ENCODE measurements at regions not wholly inside any gene's neighbourhood (a gene's known extent, or its start where the extent isn't known, plus 50 kb on each side); places are given as distances from the start of the nearest gene placed in this dataset.

GRCh38 chr18:38690626-38691025 lies 1125.0 kb upstream of the CELF4 start:
- DNase-seq (ENCODE audit: low read depth in 2 of 2) = no peak
- no peak for TF ChIP-seq CTCF (IDR thresholded peaks at IDR 0.05; ENCODE audit: low read depth, low read length)
- H3K4me3 ChIP-seq (replicated peaks in 1 of 2; ENCODE audit: low read depth in 2 of 2, low read length in 2 of 2) = no peak overlapping the region

- no peak overlapping the region for H3K4me3 ChIP-seq (replicated peaks in 1 of 2; ENCODE audit: low read depth in 2 of 2, low read length in 2 of 2)
- no peak for DNase-seq (ENCODE audit: low read depth in 2 of 2)
- TF ChIP-seq CTCF (IDR thresholded peaks at IDR 0.05; ENCODE audit: low read depth, low read length) = no peak
These were observed 1122.8 kb upstream of the CELF4 start for GRCh38 chr18:38688416-38688815.

- TF ChIP-seq CTCF (IDR thresholded peaks at IDR 0.05; ENCODE audit: low read depth, low read length) = no peak
- H3K4me3 ChIP-seq (replicated peaks in 1 of 2; ENCODE audit: low read depth in 2 of 2, low read length in 2 of 2) = no peak overlapping the region
- DNase-seq (ENCODE audit: low read depth in 2 of 2) = no peak
These were observed 1104.9 kb upstream of the CELF4 start for GRCh38 chr18:38670486-38670885.

- H3K4me3 ChIP-seq (replicated peaks in 1 of 2; ENCODE audit: low read depth in 2 of 2, low read length in 2 of 2) = no peak overlapping the region
- no peak for DNase-seq (ENCODE audit: low read depth in 2 of 2)
- no peak for TF ChIP-seq CTCF (IDR thresholded peaks at IDR 0.05; ENCODE audit: low read depth, low read length)
These were observed 1099.3 kb upstream of the CELF4 start for GRCh38 chr18:38664929-38665328.

- DNase-seq (ENCODE audit: low read depth in 2 of 2) = no peak
- no peak for TF ChIP-seq CTCF (IDR thresholded peaks at IDR 0.05; ENCODE audit: low read depth, low read length)
- no peak overlapping the region for H3K4me3 ChIP-seq (replicated peaks in 1 of 2; ENCODE audit: low read depth in 2 of 2, low read length in 2 of 2)
These were observed 1098.1 kb upstream of the CELF4 start for GRCh38 chr18:38663682-38664081.

GRCh38 chr18:38663270-38663669 lies 1097.7 kb upstream of the CELF4 start:
- TF ChIP-seq CTCF (IDR thresholded peaks at IDR 0.05; ENCODE audit: low read depth, low read length) = no peak
- no peak for DNase-seq (ENCODE audit: low read depth in 2 of 2)
- H3K4me3 ChIP-seq (replicated peaks in 1 of 2; ENCODE audit: low read depth in 2 of 2, low read length in 2 of 2) = no peak overlapping the region

GRCh38 chr18:38654946-38655345 lies 1089.3 kb upstream of the CELF4 start:
- peak in 1 of 2 donors; percentile 36 for DNase-seq (ENCODE audit: low read depth in 2 of 2)
- no peak for TF ChIP-seq CTCF (IDR thresholded peaks at IDR 0.05; ENCODE audit: low read depth, low read length)
- no peak overlapping the region for H3K4me3 ChIP-seq (replicated peaks in 1 of 2; ENCODE audit: low read depth in 2 of 2, low read length in 2 of 2)
